ENCODE measurements at regions not wholly inside any gene's neighbourhood (a gene's known extent, or its start where the extent isn't known, plus 50 kb on each side); places are given as distances from the start of the nearest gene placed in this dataset.

GRCh38 chr10:84065804-84066601 is 73.3 kb upstream of the GHITM start:
- H3K36me3 Mint-ChIP-seq = no peaks in the 10 kb centered on the region
- no peaks in the 10 kb centered on the region for H3K4me1 ChIP-seq (ENCODE audit: control insufficient read depth in 1 of 2, insufficient read depth in 2 of 2, low read length in 2 of 2)
- no peaks in the 10 kb centered on the region for H3K4me1 Mint-ChIP-seq
- H3K4me3 Mint-ChIP-seq = no peak overlapping the region
- peaks cover 0 to 8% (median 4%) of the 10 kb centered on the region in 7 donors for H3K9me3 Mint-ChIP-seq
- H2AFZ ChIP-seq (ENCODE audit: insufficient read depth, low read depth, low read length, poor library complexity, severe bottlenecking) = no peak overlapping the region
- H3K27me3 Mint-ChIP-seq (ENCODE audit: low read depth in 3 of 3) = peaks cover 0 to 7% (median 3%) of the 10 kb centered on the region in 3 donors
- no peak overlapping the region for H3K27ac ChIP-seq (ENCODE audit: low read depth in 1 of 2, low read length in 2 of 2)
- no peak overlapping the region for H3K4me2 ChIP-seq (replicated peaks; ENCODE audit: extremely low read depth, low read length, poor library complexity, severe bottlenecking)
- no peaks in the 10 kb centered on the region for H3K79me2 ChIP-seq (ENCODE audit: insufficient read depth, low read length)
- H3K27ac Mint-ChIP-seq = no peak overlapping the region
- no peak overlapping the region for H3K4me3 ChIP-seq (replicated peaks in 1 of 3; ENCODE audit: low read depth in 2 of 3, low read length in 3 of 3)
- TF ChIP-seq, protein P1, sequence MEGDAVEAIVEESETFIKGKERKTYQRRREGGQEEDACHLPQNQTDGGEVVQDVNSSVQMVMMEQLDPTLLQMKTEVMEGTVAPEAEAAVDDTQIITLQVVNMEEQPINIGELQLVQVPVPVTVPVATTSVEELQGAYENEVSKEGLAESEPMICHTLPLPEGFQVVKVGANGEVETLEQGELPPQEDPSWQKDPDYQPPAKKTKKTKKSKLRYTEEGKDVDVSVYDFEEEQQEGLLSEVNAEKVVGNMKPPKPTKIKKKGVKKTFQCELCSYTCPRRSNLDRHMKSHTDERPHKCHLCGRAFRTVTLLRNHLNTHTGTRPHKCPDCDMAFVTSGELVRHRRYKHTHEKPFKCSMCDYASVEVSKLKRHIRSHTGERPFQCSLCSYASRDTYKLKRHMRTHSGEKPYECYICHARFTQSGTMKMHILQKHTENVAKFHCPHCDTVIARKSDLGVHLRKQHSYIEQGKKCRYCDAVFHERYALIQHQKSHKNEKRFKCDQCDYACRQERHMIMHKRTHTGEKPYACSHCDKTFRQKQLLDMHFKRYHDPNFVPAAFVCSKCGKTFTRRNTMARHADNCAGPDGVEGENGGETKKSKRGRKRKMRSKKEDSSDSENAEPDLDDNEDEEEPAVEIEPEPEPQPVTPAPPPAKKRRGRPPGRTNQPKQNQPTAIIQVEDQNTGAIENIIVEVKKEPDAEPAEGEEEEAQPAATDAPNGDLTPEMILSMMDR (IDR thresholded peaks at IDR 0.05) = no peak
- 77% methylated on average over 4 of the region's 8 CpGs for WGBS (ENCODE audit: insufficient coverage)
- H3K27me3 ChIP-seq (ENCODE audit: control insufficient read depth in 2 of 2, insufficient read depth in 2 of 2, low read length in 2 of 2) = no peaks in the 10 kb centered on the region
- intact Hi-C loops (cut with micrococcal nuclease) = no loop called here
- H3K36me3 ChIP-seq (replicated peaks in 1 of 2; ENCODE audit: control insufficient read depth in 1 of 2, insufficient read depth in 2 of 2, low read length in 2 of 2) = no peaks in the 10 kb centered on the region
- no peaks in the 10 kb centered on the region for H3K9me3 ChIP-seq (replicated peaks in 1 of 2; ENCODE audit: control insufficient read depth in 1 of 2, insufficient read depth in 1 of 2, low read length in 2 of 2)
- DNase-seq = no peak
- H3K9ac ChIP-seq (ENCODE audit: insufficient read depth, low read length, poor library complexity, severe bottlenecking) = no peak overlapping the region
- H4K20me1 ChIP-seq (ENCODE audit: insufficient read depth, low read length) = no peaks in the 10 kb centered on the region

GRCh38 chr10:84074521-84074920 is 64.8 kb upstream of the GHITM start:
- Histone ChIP-seq H4K20me1 (ENCODE audit: insufficient read depth, low read length) (no peaks in the 10 kb centered on the region), H3K9me3 (replicated peaks in 1 of 2; ENCODE audit: control insufficient read depth in 1 of 2, insufficient read depth in 1 of 2, low read length in 2 of 2) (no peaks in the 10 kb centered on the region), H3K27me3 (ENCODE audit: control insufficient read depth in 2 of 2, insufficient read depth in 2 of 2, low read length in 2 of 2) (no peaks in the 10 kb centered on the region), H2AFZ (ENCODE audit: insufficient read depth, low read depth, low read length, poor library complexity, severe bottlenecking) (no peak overlapping the region), H3K36me3 (replicated peaks in 1 of 2; ENCODE audit: control insufficient read depth in 1 of 2, insufficient read depth in 2 of 2, low read length in 2 of 2) (no peaks in the 10 kb centered on the region), H3K79me2 (ENCODE audit: insufficient read depth, low read length) (no peaks in the 10 kb centered on the region), H3K4me1 (ENCODE audit: control insufficient read depth in 1 of 2, insufficient read depth in 2 of 2, low read length in 2 of 2) (no peaks in the 10 kb centered on the region), H3K9ac (ENCODE audit: insufficient read depth, low read length, poor library complexity, severe bottlenecking) (no peak overlapping the region), H3K27ac (ENCODE audit: low read depth in 1 of 2, low read length in 2 of 2) (no peak overlapping the region), H3K4me2 (replicated peaks; ENCODE audit: extremely low read depth, low read length, poor library complexity, severe bottlenecking) (no peak overlapping the region), H3K4me3 (replicated peaks in 1 of 3; ENCODE audit: low read depth in 2 of 3, low read length in 3 of 3) (no peak overlapping the region)
- H3K36me3 Mint-ChIP-seq = no peaks in the 10 kb centered on the region
- no peak for DNase-seq
- TF ChIP-seq, protein P1 (IDR thresholded peaks at IDR 0.05) = no peak
- peaks cover 0 to 4% (median 0%) of the 10 kb centered on the region in 7 donors for H3K9me3 Mint-ChIP-seq
- no peak overlapping the region for H3K4me3 Mint-ChIP-seq
- no peaks in the 10 kb centered on the region for H3K4me1 Mint-ChIP-seq
- intact Hi-C loops (cut with micrococcal nuclease) = no loop called here
- no CpG with 5 or more reads among the region's 3 CpGs for WGBS (ENCODE audit: insufficient coverage)
- H3K27me3 Mint-ChIP-seq (ENCODE audit: low read depth in 3 of 3) = peaks cover 0 to 2% (median 2%) of the 10 kb centered on the region in 3 donors
- H3K27ac Mint-ChIP-seq = no peak overlapping the region

Measured in CD14-positive monocyte (primary cell).